ENCODE measurements at regions not wholly inside any gene's neighbourhood (a gene's known extent, or its start where the extent isn't known, plus 50 kb on each side); places are given as distances from the start of the nearest gene placed in this dataset.

GRCh38 chr1:40917995-40918711 lies 56.0 kb upstream of the CITED4 start:
- H3K79me2 ChIP-seq (ENCODE audit: control insufficient read depth, insufficient read depth, low read length): no peaks in the 10 kb centered on the region
- no peak for FAIRE-seq
- no peaks in the 10 kb centered on the region for H3K9me1 ChIP-seq (ENCODE audit: control insufficient read depth, extremely low read depth, insufficient read depth, low read length)
- DNase-seq (ENCODE audit: low read depth, low spot score): no peak
- H3K27ac ChIP-seq (ENCODE audit: control insufficient read depth, insufficient read depth, low read length): no peak overlapping the region
- no peaks in the 10 kb centered on the region for H3K9me3 ChIP-seq (ENCODE audit: control insufficient read depth, low read depth, low read length)
- no peaks in the 10 kb centered on the region for H4K20me1 ChIP-seq (ENCODE audit: control insufficient read depth, extremely low read depth, insufficient read depth, low read length)
- H3K4me1 ChIP-seq (ENCODE audit: control insufficient read depth, extremely low read depth, insufficient read depth, low read length): no peaks in the 10 kb centered on the region
- TF ChIP-seq EZH2 (IDR thresholded peaks at IDR 0.05; ENCODE audit: low read length): no peak
- no peak for TF ChIP-seq CTCF (optimal IDR thresholded peaks at IDR 0.05 in 1 of 3, IDR thresholded peaks at IDR 0.05 in 1 of 3, conservative IDR thresholded peaks at IDR 0.05 in 1 of 3; ENCODE audit: extremely low read depth in 1 of 3, insufficient read depth in 2 of 3, low read length in 3 of 3)
- H3K36me3 ChIP-seq (ENCODE audit: control insufficient read depth in 2 of 2, extremely low read depth in 1 of 2, insufficient read depth in 2 of 2, low read length in 2 of 2): no peaks in the 10 kb centered on the region
- no peak overlapping the region for H2AFZ ChIP-seq (ENCODE audit: control insufficient read depth, low read length)
- H3K27me3 ChIP-seq (ENCODE audit: control insufficient read depth, extremely low read depth, insufficient read depth, low read length): no peaks in the 10 kb centered on the region
- H3K4me2 ChIP-seq (ENCODE audit: control insufficient read depth, extremely low read depth, insufficient read depth, low read depth, low read length): no peak overlapping the region
- dilution Hi-C loops (cut with MboI; ENCODE audit: extremely low pct_ligation_motif_present, low sequenced_read_pairs): no loop called here
- H3K9ac ChIP-seq (ENCODE audit: control insufficient read depth, extremely low read depth, insufficient read depth, low read length): no peak overlapping the region
- no peak overlapping the region for H3K4me3 ChIP-seq (ENCODE audit: control insufficient read depth in 2 of 3, extremely low read depth in 1 of 3, insufficient read depth in 2 of 3, low read depth in 1 of 3, low read length in 3 of 3)

- DNase-seq (ENCODE audit: low read depth, low spot score): no peak
Observed at GRCh38 chr1:40919475-40920011, 57.4 kb upstream of the CITED4 start.

More at GRCh38 chr1:40919475-40920011, 57.4 kb upstream of the CITED4 start:
- no peaks in the 10 kb centered on the region for H3K9me3 ChIP-seq (ENCODE audit: control insufficient read depth, low read depth, low read length)
- no peaks in the 10 kb centered on the region for H3K27me3 ChIP-seq (ENCODE audit: control insufficient read depth, extremely low read depth, insufficient read depth, low read length)
- dilution Hi-C loops (cut with MboI; ENCODE audit: extremely low pct_ligation_motif_present, low sequenced_read_pairs): no loop called here
- H3K27ac ChIP-seq (ENCODE audit: control insufficient read depth, insufficient read depth, low read length): no peak overlapping the region
- H3K4me2 ChIP-seq (ENCODE audit: control insufficient read depth, extremely low read depth, insufficient read depth, low read depth, low read length): no peak overlapping the region
- no peaks in the 10 kb centered on the region for H3K36me3 ChIP-seq (ENCODE audit: control insufficient read depth in 2 of 2, extremely low read depth in 1 of 2, insufficient read depth in 2 of 2, low read length in 2 of 2)
- H4K20me1 ChIP-seq (ENCODE audit: control insufficient read depth, extremely low read depth, insufficient read depth, low read length): no peaks in the 10 kb centered on the region
- TF ChIP-seq CTCF (optimal IDR thresholded peaks at IDR 0.05 in 1 of 3, IDR thresholded peaks at IDR 0.05 in 1 of 3, conservative IDR thresholded peaks at IDR 0.05 in 1 of 3; ENCODE audit: extremely low read depth in 1 of 3, insufficient read depth in 2 of 3, low read length in 3 of 3) (no peak), EZH2 (IDR thresholded peaks at IDR 0.05; ENCODE audit: low read length) (no peak)
- no peaks in the 10 kb centered on the region for H3K79me2 ChIP-seq (ENCODE audit: control insufficient read depth, insufficient read depth, low read length)
- H3K9me1 ChIP-seq (ENCODE audit: control insufficient read depth, extremely low read depth, insufficient read depth, low read length): no peaks in the 10 kb centered on the region
- H3K4me3 ChIP-seq (ENCODE audit: control insufficient read depth in 2 of 3, extremely low read depth in 1 of 3, insufficient read depth in 2 of 3, low read depth in 1 of 3, low read length in 3 of 3): no peak overlapping the region
- H2AFZ ChIP-seq (ENCODE audit: control insufficient read depth, low read length): no peak overlapping the region
- no peak overlapping the region for H3K9ac ChIP-seq (ENCODE audit: control insufficient read depth, extremely low read depth, insufficient read depth, low read length)
- FAIRE-seq: no peak
- H3K4me1 ChIP-seq (ENCODE audit: control insufficient read depth, extremely low read depth, insufficient read depth, low read length): no peaks in the 10 kb centered on the region
